Urinary bladder (tissue), 3 donors: ENCODE measurements at regions not wholly inside any gene's neighbourhood (a gene's known extent, or its start where the extent isn't known, plus 50 kb on each side); places are given as distances from the start of the nearest gene placed in this dataset.

Experiments
- DNase-seq: peaks from one replicate; pipeline ENCODE4 v3.0.0-alpha.2; 2015; ENCODE audit errors: extremely low spot score
- H3K27ac ChIP-seq: one replicate; pipeline ENCODE4 v1.5.1; 2013; ENCODE audit warnings: low read depth, mild to moderate bottlenecking, moderate library complexity
- H3K36me3 ChIP-seq: one replicate; pipeline ENCODE4 v1.6.1; 2013; ENCODE audit warnings: mild to moderate bottlenecking, moderate library complexity; ENCODE audit not compliant: insufficient read depth
- H3K4me1 ChIP-seq: one replicate; pipeline ENCODE4 v1.6.1; 2013; ENCODE audit warnings: mild to moderate bottlenecking, moderate library complexity; ENCODE audit not compliant: insufficient read depth
- H3K4me3 ChIP-seq: one replicate; pipeline ENCODE4 v1.5.1; 2013; ENCODE audit warnings: low read depth, low read length
- WGBS: extraction: QIAGEN DNeasy Blood & Tissue Kit; methylation state at CpG from one replicate; pipeline ENCODE4 v1.1.7; 2013; 5-methylcytosine and 5-hydroxymethylcytosine counted together
- donor health status: healthy with polysubstance abuse.
- donor health status: healthy.

DNA sequence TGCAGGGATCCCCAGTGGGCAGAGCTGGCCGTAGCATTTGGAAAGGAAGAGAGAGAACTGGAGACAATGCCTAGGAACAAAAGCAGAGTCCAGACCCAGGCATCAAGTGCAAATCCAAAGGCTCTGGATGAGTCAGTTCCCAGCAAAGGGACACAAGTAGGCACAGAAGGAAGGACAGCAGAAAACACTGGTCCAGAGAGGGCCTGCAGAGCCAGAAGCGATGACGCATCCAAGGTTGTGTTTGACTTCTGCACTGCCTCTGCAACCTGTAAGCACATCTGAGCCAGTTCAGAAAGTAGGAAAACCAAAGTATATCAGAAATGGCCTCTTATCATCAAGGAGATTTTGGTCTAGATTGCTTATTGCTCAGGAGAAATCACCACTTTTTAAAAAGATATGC lies 604.5 kb downstream of the FGF9 start:
- no peaks in the 10 kb centered on the region for H3K36me3 ChIP-seq
- H3K4me1 ChIP-seq: no peaks in the 10 kb centered on the region
- H3K4me3 ChIP-seq: no peak overlapping the region
- 95% methylated on average over 3 of the region's 3 CpGs for WGBS
- DNase-seq: no peak
- H3K27ac ChIP-seq: no peak overlapping the region

DNA sequence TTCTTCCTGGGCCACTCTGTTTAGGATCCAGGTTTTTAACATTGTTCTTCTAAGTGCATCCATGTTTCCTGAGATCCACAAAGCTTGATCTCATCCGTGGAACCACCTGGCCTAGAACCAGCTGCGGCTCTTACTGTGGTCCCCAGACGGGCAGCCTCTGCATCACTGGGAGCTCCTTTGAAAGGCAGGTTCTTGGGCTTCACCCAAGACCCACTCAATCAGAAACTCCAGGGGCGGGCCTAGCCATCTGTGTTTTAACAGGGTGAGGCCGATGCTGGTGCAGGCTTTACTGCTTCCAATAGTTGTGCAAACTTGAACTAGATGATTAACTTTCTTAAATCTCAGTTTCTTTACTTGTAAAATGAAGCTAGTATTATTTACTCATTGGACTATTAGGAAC lies 605.7 kb downstream of the FGF9 start:
- no peaks in the 10 kb centered on the region for H3K36me3 ChIP-seq
- H3K27ac ChIP-seq: no peak overlapping the region
- no peak overlapping the region for H3K4me3 ChIP-seq
- no peak for DNase-seq
- H3K4me1 ChIP-seq: no peaks in the 10 kb centered on the region
- WGBS: 89% methylated on average over 5 of the region's 5 CpGs

DNA sequence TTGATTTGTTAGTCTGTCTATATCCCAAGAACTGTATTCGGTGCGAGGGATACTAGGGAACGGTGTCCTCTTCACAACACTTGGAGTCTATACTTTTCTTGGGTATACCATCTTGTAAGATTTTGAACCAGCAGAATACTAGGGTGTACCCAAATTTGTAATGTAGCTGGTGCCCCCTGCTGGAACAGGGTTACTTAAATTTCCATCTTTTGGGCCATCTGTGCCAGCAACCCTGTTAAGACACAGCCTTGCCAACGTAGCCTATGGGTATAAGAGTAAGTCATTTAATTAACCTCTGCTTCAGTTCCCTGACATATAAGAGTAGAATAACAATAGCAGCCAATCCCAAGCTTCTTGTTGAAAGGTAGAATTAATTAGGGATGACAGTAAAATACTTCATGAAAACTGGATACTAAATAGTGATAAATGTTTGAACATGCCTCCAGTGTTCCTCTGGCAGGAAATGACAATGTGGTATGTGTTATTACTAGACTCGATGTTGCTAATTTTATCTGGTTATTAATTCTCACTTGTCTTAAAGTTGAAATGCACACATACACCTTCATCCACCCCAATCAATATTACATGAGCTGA lies 607.6 kb downstream of the FGF9 start:
- no peaks in the 10 kb centered on the region for H3K36me3 ChIP-seq
- 60% methylated on average over 5 of the region's 5 CpGs for WGBS
- DNase-seq: no peak
- no peak overlapping the region for H3K27ac ChIP-seq
- no peaks in the 10 kb centered on the region for H3K4me1 ChIP-seq
- H3K4me3 ChIP-seq: no peak overlapping the region

DNA sequence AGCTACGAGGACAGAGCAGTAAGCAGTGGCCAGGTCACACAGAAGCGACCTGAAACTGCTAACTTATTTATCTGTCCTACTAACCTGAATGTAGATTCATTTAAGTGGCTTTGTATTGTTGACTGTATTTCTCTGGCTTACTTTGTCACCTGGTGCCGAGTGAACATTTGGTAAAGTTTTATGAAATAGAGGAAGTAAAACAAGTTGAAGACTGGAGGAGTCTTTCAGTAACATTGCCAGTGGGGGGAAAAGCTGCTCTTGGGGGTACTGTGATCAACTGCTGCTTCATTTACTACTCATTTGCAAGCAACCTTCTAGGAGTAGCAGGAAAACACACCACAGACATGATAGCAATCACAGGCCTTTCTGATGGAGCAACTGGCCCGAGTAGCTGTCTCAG lies 615.0 kb downstream of the FGF9 start:
- DNase-seq: no peak
- no peaks in the 10 kb centered on the region for H3K4me1 ChIP-seq
- no peaks in the 10 kb centered on the region for H3K36me3 ChIP-seq
- WGBS: 88% methylated on average over 4 of the region's 4 CpGs
- no peak overlapping the region for H3K4me3 ChIP-seq
- H3K27ac ChIP-seq: no peak overlapping the region

DNA sequence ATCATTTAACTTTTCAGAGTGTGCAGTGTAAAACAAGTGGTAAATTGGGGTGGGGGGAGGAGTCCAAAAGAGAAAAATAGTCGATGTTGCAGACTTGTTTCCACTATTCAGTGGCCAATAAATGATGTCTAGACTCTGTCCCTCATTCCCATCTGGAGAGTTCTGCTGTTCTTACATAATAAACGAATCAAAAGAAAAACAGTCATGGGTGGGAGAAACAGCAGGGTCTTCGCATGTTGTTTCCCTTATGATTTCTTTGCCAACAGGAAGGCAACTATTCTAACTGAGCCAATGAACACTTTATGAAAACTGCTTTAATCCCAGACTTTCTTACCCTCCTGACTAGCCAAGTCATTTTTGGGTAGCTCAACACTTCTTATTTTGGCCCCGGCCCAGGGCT lies 615.5 kb downstream of the FGF9 start:
- H3K36me3 ChIP-seq: no peaks in the 10 kb centered on the region
- H3K4me1 ChIP-seq: no peaks in the 10 kb centered on the region
- H3K4me3 ChIP-seq: no peak overlapping the region
- H3K27ac ChIP-seq: no peak overlapping the region
- WGBS: 66% methylated on average over 4 of the region's 4 CpGs
- no peak for DNase-seq

DNA sequence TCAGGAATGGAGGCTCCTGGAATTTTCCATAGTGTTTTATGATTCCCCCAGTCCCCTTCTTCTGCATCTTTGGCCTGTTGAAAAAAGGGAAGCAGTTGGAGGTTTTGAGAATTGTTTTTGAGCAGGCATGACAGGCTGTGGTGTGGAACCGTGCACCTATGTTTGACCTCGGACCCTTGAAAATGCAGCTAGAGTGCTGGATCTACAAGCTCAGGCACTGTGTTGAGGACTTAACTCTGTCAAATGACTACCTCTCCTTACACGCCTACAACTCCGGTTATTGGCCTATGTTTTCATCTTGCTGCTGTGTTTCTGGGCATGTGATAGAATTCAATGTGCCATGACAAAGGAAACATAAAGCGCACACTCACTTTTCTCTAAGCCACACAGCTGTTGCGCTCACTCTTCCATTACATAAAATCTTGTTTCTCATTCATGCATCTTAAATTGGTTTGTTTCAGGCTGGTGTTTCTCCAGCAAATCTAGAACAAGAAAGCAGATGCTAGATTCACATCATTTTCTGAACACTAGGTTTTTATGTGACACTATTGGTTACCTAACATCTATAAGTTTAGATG lies 616.6 kb downstream of the FGF9 start:
- no peak overlapping the region for H3K4me3 ChIP-seq
- 88% methylated on average over 6 of the region's 6 CpGs for WGBS
- H3K36me3 ChIP-seq: no peaks in the 10 kb centered on the region
- H3K27ac ChIP-seq: no peak overlapping the region
- no peaks in the 10 kb centered on the region for H3K4me1 ChIP-seq
- DNase-seq: no peak

DNA sequence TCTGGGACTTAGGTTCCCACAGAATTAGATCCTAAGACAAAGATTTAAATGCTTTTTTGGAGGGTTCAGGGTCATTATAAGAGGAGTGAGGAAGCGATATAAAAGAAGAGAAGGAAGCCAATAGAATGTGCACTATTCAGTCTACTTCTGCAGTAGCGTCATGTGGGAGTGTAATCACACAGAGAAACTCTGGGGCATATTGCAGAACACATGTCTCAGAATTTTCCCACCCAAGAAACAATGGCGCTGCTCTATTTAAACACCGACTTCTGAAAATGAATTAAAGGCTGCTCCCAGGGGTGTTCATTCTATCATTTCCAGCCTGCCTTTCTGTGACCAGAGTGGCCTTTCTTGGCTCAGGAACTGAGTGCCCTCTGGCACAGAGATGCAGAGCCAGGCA lies 617.6 kb downstream of the FGF9 start:
- DNase-seq: no peak
- WGBS: 95% methylated on average over 4 of the region's 4 CpGs
- Histone ChIP-seq H3K27ac (no peak overlapping the region), H3K4me3 (no peak overlapping the region), H3K4me1 (no peaks in the 10 kb centered on the region), H3K36me3 (no peaks in the 10 kb centered on the region)

DNA sequence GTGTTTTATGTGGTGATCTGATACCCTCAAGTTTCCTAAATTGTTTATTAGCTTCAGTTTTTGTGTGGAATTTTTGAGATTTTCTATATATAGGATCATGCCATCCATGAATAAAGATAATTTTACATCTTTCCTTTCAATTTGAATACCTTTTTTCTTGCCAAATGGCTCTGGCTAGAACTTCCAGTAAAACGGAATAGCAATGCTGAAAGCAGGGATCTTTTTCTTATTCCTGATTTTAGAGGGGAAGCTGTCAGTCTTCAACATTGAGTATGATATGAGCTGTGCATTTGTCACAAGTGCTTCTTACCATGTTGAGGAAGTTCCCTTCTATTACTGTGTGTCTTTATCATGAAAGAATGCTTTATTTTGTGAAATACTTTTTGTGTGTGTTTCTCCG lies 618.8 kb downstream of the FGF9 start:
- H3K4me1 ChIP-seq: no peaks in the 10 kb centered on the region
- H3K36me3 ChIP-seq: no peaks in the 10 kb centered on the region
- WGBS: 80% methylated on average over 2 of the region's 2 CpGs
- DNase-seq: no peak
- H3K27ac ChIP-seq: no peak overlapping the region
- H3K4me3 ChIP-seq: no peak overlapping the region

DNA sequence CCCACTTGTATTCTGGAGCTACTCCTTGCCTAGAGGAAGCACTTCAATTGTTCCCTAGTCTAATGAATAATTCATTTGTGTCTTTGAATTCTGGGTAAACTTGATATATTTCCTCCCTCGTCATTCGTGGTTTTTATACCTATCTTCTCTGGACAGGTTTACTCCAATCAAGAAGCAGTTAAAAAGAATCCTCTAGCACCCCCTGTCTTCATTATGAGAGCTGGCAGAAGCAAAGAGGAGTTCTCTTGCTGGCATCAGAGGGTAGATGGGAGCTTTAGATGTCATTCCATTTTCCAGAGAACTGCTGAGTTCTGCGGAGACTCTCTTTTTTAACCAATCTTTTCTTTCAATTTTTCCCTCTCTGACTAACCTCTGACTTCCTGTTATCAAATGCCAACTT lies 627.7 kb downstream of the FGF9 start:
- no peak overlapping the region for H3K4me3 ChIP-seq
- H3K36me3 ChIP-seq: no peaks in the 10 kb centered on the region
- WGBS: 89% methylated on average over 3 of the region's 3 CpGs
- no peak for DNase-seq
- no peak overlapping the region for H3K27ac ChIP-seq
- H3K4me1 ChIP-seq: no peaks in the 10 kb centered on the region

DNA sequence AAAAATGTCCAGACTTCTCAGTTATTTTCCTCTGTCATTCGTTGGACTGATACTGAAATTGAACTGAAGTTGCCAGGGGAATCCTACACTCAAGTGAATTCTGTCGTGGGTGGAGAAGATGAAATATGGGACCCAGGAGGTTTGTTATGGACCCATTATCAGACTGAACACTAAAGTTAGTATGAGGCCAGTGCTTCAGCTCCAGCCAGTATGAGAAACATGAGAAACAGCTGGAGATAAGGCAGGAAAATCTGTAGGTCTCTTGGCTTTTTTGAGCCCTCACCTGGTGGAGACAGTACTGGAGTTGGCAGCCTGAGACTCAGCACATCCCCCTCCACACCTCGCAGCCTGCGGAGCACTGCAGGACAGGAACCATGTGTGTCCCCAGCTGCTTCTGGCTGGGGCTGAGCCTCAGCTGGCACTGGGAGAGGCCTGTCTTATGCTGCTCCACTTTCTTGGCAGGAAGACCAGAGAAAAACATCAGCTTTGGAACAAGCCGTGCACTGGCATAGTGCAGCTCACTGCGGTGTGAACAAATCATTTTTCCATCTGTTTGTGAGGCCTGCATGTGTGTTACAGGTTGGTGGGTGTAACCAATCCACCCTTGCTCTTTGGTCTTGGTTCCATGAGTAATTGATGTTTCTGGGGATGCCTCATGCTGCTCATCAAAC lies 641.0 kb downstream of the FGF9 start:
- Histone ChIP-seq H3K27ac (no peak overlapping the region), H3K4me3 (no peak overlapping the region), H3K4me1 (no peaks in the 10 kb centered on the region), H3K36me3 (no peaks in the 10 kb centered on the region)
- WGBS: 40% methylated on average over 6 of the region's 6 CpGs
- no peak for DNase-seq

DNA sequence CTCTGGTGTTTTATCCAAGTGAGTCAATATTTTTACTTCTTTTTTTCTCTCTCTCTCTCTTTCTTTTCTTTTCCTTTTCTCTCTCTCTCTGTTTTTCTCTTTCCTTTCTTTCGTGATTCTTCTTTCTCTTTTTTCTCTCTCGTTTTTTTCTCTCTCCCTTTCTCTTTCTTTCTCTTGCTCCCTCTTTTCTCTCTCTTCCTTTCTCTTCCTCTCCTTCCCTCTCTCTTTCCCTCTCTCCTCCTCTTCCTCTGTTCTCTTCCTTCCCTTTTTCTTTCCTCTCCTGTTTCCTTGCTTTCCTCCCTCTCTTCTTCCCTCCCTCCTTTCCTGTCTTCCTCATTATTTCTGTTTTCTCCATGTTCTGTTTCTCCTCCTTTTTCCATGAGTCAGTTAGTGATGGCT lies 641.5 kb downstream of the FGF9 start:
- DNase-seq: no peak
- 76% methylated on average over 2 of the region's 2 CpGs for WGBS
- Histone ChIP-seq H3K4me1 (no peaks in the 10 kb centered on the region), H3K4me3 (no peak overlapping the region), H3K27ac (no peak overlapping the region), H3K36me3 (no peaks in the 10 kb centered on the region)

DNA sequence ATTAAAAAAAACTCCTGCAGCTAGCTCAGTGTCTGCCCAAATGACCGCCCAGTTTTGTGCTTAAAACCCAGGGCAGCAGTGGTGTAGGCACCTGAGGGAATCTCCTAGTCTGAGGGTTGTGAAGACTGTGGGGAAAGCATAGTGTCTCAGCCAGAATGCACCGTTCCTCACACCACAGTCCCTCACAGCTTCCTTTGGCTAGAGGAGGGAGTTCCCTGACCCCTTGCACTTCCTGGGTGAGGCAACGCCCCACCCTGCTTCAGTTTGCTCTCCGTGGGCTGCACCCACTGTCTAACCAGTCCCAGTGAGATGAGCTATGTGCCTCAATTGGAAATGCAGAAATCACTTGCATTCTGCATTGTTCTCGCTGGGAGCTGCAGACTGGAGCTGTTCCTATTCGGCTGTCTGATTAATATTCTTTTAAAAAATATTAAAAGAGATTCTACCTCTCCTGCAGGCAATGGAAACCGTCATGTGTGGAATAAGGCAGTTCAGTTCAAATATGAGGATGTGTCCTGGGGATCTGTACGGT lies 645.7 kb downstream of the FGF9 start:
- H3K36me3 ChIP-seq: no peaks in the 10 kb centered on the region
- no peak overlapping the region for H3K27ac ChIP-seq
- no peaks in the 10 kb centered on the region for H3K4me1 ChIP-seq
- DNase-seq: no peak
- H3K4me3 ChIP-seq: no peak overlapping the region
- 84% methylated on average over 8 of the region's 8 CpGs for WGBS

DNA sequence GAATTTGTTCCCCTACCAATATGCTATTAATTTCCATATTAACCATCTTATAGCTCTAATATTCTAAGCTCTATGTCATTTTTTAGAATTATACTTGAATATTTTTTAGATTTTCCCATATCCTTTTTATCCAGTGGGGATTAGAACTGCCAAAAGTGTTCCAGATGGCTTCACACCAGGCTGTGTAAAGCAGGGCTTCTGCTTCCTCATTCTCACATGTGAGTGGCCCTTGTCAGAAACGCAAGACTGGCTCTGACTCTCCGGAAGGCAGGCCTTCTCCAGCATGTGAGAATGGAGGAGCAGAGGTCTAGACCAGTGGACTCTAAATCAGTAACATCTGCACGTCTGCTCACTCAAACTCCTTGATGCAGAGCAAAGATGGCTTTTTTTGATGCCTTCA lies 650.1 kb downstream of the FGF9 start:
- no peaks in the 10 kb centered on the region for H3K36me3 ChIP-seq
- no peak overlapping the region for H3K4me3 ChIP-seq
- DNase-seq: no peak
- H3K27ac ChIP-seq: no peak overlapping the region
- WGBS: 66% methylated on average over 3 of the region's 3 CpGs
- no peaks in the 10 kb centered on the region for H3K4me1 ChIP-seq

DNA sequence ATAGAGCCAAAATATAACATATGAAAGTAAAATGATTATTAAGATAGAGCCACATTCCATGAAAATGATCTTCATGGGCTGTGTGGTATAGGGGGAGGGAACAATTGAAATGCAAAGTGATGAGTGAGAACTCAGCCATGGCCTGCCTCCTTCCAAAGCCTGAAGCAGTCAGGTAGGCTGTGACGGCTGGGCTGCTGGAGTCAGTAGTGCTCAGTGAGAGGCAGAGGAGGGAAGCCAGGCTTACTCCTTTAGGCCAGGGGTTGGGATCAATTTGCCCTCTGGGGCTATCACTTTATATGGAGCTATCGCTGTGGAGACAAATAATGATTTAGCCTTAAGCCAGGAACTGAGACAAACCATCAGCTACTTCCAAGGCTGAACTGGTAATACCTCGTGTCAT lies 654.9 kb downstream of the FGF9 start:
- no peak overlapping the region for H3K27ac ChIP-seq
- H3K4me1 ChIP-seq: no peaks in the 10 kb centered on the region
- WGBS: 69% methylated on average over 3 of the region's 3 CpGs
- no peak overlapping the region for H3K4me3 ChIP-seq
- no peak for DNase-seq
- H3K36me3 ChIP-seq: no peaks in the 10 kb centered on the region
